ENCODE measurements at regions not wholly inside any gene's neighbourhood (a gene's known extent, or its start where the extent isn't known, plus 50 kb on each side); places are given as distances from the start of the nearest gene placed in this dataset.

DNA sequence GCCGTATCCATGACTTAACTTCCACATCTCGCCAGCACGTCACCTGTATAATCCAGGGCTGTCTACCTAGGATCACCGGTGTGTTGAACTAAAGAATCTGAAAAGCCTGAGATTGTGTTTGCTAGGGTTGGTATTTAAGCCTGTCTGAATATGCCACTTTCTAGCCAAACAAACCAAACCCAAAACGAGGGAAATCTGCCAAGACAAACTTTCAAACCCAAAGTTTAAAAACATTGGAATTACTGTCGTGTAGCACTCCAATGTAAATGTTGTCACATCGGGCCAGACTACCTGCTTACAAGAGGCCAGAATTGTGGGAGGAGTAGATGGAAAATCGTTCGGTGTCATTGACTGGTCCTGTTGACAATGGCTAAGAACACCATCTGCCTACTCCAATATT, 747.8 kb downstream of the EFNB2 start:
- TF ChIP-seq EZH2 (IDR thresholded peaks at IDR 0.05; ENCODE audit: low read length, missing control alignments): no peak
- TF ChIP-seq, protein P1, sequence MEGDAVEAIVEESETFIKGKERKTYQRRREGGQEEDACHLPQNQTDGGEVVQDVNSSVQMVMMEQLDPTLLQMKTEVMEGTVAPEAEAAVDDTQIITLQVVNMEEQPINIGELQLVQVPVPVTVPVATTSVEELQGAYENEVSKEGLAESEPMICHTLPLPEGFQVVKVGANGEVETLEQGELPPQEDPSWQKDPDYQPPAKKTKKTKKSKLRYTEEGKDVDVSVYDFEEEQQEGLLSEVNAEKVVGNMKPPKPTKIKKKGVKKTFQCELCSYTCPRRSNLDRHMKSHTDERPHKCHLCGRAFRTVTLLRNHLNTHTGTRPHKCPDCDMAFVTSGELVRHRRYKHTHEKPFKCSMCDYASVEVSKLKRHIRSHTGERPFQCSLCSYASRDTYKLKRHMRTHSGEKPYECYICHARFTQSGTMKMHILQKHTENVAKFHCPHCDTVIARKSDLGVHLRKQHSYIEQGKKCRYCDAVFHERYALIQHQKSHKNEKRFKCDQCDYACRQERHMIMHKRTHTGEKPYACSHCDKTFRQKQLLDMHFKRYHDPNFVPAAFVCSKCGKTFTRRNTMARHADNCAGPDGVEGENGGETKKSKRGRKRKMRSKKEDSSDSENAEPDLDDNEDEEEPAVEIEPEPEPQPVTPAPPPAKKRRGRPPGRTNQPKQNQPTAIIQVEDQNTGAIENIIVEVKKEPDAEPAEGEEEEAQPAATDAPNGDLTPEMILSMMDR (conservative IDR thresholded peaks at IDR 0.05 in 1 of 2, IDR thresholded peaks at IDR 0.05 in 1 of 2; ENCODE audit: low read depth in 1 of 2, low read length in 2 of 2): no peak
